ENCODE measurements at regions not wholly inside any gene's neighbourhood (a gene's known extent, or its start where the extent isn't known, plus 50 kb on each side); places are given as distances from the start of the nearest gene placed in this dataset.

DNA sequence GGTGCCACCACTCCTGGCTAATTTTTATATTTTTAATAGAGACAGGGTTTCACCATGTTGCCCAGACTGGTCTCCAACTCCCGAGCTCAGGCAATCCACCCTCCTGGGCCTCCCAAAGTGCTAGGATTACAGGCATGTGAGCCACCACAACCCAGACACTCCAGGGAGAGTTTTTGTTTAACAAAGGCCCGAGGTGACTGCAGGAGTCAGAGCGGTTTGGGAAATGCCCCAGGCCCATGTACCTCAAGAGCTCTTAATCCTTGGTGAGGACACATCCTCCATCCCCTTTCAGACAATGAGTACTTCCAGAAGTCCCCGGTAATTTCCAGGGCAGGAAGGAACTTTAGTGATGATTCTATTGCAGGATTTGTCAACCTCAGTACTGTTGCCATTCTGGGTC, 176.0 kb downstream of the ESRRB start:
- TF ChIP-seq EZH2 (IDR thresholded peaks at IDR 0.05) (no peak), POLR2AphosphoS5 (IDR thresholded peaks at IDR 0.05; ENCODE audit: borderline replicate concordance, low read depth, low read length) (no peak)

Measured in SK-N-MC (cell line).